Fibroblast of peridontal ligament (primary cell): ENCODE measurements at regions not wholly inside any gene's neighbourhood (a gene's known extent, or its start where the extent isn't known, plus 50 kb on each side); places are given as distances from the start of the nearest gene placed in this dataset.

ENCODE experiments used
- DNase-seq: peaks from one replicate; pipeline ENCODE4 v3.0.0-alpha.2; 2010; ENCODE audit errors: extremely low read depth

GRCh38 chr7:124330731-124331407 is 298.0 kb upstream of the TMEM229A start:
- no peak for DNase-seq

- DNase-seq: no peak
Measured at GRCh38 chr7:124328774-124329173, 295.9 kb upstream of the TMEM229A start.

GRCh38 chr7:124324262-124324661 is 291.4 kb upstream of the TMEM229A start:
- no peak for DNase-seq

- DNase-seq: no peak
Measured at GRCh38 chr7:124323597-124323996, 290.7 kb upstream of the TMEM229A start.

- DNase-seq: no peak
Measured at GRCh38 chr7:124322561-124322960, 289.7 kb upstream of the TMEM229A start.

- DNase-seq: no peak
Measured at GRCh38 chr7:124318721-124319450, 286.0 kb upstream of the TMEM229A start.

DNA sequence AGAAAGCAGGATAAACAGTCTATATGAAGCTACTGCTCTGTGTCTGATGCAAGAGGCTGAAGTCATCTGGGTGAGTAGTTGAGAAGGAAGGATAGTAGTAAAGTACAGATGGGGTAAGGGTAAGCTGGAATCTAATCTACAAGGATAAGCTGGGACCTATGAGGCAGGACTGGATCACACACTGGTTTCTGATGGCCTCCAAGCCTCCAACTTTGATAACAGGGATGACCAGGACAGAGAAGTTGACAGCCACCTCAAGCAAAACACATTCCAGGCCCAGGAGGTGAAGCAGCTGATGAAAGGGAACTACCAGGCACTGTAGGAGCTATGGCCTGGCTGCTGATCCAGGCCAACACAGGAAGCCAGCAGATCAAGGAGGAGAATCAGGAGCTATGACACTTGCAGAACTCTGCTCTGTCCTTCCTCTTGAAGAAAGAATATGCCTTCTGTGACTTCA is 278.1 kb upstream of the TMEM229A start:
- no peak for DNase-seq

DNA sequence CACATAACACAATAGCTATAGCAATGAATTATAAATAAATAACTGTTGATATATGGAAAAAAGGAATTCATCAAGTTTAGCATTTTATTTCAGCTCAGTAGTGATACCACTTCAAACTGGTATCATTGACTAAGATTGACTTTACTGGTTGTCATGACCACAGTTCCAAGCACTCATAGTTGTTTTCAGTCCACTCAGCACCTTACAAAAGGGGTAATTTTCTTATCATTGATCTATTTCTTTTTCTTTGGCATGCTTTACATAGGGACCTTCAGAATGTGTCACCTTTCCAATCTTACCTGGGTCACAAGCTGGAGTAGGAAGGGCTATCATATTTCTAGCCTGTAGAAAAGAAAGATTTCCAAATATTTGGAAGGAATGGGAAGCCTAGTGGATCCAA is 275.5 kb upstream of the TMEM229A start:
- no peak for DNase-seq

DNA sequence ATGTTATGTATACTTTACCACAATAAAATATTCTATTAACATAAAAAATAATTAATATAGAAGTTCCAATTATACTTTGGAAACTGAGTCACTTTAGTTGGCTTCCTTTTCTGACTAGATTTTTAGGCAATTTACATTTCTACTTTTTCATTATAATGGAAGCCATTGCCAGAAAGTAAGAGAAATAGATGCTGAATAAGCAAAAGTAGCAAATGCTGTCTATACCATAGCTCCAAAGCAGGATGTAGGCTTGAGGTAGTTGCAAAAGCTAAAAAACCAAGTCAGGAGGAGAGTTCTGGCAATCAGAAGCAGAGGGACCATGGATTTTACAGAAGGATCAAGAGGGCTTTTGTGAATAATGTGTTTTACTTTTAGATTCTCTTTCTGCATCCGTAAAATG is 262.4 kb upstream of the TMEM229A start:
- DNase-seq: no peak

GRCh38 chr7:124284937-124285336 is 252.1 kb upstream of the TMEM229A start:
- DNase-seq: no peak

DNA sequence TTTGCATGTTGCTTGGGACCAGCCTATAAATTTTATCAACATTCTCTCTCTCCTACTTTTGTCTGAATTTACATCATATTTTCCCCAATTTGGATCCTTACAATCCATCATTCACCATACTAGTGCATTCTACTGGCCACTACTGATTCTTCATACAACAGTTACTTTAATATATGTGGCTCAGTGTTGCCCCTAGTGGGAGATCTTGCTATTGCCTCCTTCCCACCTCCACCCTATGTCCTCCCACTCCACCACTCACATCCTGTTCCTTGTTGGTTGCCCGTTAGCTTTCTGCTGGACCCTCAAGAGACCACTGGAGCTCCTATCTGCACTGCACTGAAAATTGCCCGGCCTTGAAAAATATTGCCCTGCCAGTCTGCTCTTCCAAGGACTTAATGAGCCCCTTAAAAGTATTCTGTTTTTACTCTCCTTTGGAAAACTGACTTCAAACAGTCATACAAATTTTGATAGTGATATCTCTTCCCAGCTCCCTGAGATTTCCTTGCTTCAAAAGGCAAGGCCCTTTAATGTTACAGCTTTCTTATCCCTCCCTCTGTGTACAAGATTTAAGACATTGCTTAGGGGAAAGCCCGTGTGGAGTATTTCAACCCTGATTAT is 243.2 kb upstream of the TMEM229A start:
- no peak for DNase-seq

DNA sequence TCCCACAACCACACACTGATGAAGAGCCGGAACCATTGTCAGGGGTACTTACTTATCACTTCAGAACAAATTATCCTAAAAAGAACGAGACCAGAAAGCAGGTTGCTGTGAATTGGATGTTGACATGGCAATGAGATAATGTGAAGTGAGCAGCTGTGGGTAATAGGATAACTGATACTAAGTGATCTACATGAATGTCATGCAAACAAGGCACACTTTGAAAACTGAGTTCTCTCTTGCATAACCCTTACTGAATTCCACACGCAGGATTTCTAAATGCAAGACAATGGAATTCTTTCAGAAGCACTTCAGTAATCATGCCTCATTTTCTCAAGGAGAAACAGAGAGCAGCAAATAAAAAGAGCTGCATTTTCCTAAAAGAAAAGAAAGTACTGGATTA is 242.5 kb upstream of the TMEM229A start:
- DNase-seq: no peak

- no peak for DNase-seq
Measured at GRCh38 chr7:124269774-124270173, 236.9 kb upstream of the TMEM229A start.

DNA sequence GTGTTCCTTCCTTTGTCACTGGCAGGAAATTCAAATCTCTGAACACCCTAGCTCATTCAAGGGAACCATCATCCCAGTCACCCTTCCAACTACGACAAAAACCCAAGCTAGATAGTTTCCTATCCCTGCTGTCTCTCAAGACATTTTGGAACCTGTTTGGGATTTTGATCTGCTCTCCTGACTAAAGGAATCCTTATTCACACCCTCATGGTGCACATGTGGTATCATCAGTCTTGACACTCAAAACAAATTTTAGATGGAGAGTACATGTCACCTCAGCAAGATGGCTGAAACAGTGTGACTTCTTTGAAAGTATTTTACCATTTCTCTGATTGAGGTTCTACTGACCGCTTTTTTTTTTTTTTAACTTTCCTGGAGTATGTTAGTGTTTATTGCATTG is 234.3 kb upstream of the TMEM229A start:
- DNase-seq: no peak

DNA sequence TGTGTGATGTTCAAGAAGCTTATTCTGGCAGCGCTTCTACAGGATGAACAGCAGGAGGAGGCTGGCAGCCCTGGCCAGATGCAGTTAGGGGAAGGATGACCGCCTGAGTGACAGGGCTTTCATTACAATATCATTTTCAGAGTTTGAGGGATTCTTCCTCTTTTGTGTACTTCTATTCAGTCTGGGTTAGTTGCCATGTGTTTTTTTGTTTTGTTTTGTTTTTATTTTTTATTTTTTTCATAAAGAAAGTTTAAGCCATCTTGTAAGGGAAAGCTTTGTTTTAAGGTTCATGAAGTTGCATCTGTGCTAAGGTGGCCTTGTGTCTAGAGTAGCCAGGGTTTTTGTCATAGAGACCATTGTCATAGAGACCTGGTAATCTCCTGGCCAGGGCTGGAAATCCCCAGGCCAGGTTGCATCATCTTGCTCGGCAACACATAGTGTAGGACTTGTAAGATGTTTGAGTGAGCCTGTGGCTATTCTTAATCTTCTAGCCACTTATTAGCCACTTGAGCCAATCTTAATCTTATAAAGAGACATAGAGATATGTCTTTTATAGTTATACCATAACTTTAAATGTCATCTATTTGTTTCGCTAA is 230.5 kb upstream of the TMEM229A start:
- no peak for DNase-seq

GRCh38 chr7:124261710-124262109 is 228.8 kb upstream of the TMEM229A start:
- DNase-seq: no peak

DNA sequence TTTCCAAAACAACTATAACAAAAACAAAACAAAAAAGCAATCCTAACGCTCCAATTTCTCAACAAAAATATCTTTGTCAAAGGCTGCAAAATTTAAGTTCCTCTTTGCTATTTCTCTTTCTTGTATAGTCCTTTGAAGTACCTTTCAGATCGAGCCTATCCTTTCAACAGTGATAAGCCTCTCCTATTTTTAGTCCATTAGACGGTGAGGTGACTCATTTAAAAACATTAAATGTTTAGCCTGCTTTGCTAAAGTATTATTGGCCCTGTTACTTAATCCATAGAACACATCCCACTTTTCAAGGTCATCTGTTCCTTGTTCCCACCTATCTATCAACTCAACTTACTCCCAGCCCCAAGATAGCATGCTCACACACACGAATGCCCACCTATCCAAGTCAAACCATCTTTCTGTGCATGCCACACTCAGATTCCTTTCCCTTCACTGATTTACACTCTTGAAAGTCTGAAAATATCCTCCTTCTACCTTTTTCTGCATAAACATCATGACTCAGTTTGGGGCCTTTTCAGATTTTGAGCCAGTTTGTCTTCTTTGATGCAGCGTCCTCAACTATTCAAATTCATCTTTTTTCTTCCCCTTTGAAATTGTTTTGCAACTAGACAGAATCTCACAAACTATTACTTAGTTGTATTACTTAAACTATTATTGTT is 224.9 kb upstream of the TMEM229A start:
- no peak for DNase-seq

- DNase-seq: no peak
Measured at GRCh38 chr7:124255041-124255655, 222.3 kb upstream of the TMEM229A start.

DNA sequence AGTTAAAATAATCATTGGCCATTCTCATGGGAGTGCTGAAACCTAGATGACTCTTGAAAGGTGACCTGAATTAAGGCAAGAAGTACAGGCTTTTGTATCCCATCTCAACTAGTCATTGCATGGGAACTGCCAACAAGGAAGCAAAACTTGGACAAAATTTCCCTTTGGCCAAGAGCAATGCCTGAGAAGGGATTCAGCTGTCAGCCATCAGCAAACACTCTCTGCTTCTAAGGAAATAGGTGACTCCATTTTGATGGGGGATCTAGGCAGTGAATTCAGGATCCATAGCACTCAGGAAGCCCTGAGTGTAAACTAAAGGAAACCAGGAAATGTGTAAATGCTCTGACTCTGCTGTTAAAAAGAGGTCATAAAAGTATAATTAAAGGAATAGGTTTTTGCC is 221.5 kb upstream of the TMEM229A start:
- DNase-seq: no peak

- DNase-seq: no peak
Measured at GRCh38 chr7:124251636-124252035, 218.8 kb upstream of the TMEM229A start.

- no peak for DNase-seq
Measured at GRCh38 chr7:124250297-124251034, 217.6 kb upstream of the TMEM229A start.
